Activated CD4-positive, alpha-beta T cell treated with anti-CD3 and anti-CD28 coated beads, Interleukin-2, amount 50 U/mL, for 24 hours (primary cell): ENCODE measurements at regions not wholly inside any gene's neighbourhood (a gene's known extent, or its start where the extent isn't known, plus 50 kb on each side); places are given as distances from the start of the nearest gene placed in this dataset.

Experiments used
- DNase-seq, 2 donors: peaks; one replicate each; pipeline ENCODE4 v3.0.0-alpha.2; 2020; ENCODE audit warnings: low read depth in 1 of 2, low spot score in 1 of 2

DNA sequence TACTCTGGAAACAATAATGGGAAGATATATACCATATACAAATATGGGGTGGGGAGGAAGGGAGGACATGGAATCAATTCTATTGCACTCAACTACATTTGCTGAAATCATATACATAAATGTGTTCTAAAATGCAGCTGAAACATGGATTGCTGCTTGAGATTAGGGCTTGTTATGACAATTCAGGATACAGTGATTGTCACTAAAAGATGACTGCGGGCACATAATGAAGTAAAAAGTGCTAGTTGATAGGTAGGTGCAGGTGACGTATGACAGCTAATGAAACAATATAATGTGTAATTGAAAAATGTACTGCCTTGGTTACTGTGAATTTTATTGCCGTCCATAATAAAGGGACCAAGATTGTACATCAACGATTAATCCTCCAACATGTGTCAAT, 1062.1 kb upstream of the FANCL start:
- no peak for DNase-seq

DNA sequence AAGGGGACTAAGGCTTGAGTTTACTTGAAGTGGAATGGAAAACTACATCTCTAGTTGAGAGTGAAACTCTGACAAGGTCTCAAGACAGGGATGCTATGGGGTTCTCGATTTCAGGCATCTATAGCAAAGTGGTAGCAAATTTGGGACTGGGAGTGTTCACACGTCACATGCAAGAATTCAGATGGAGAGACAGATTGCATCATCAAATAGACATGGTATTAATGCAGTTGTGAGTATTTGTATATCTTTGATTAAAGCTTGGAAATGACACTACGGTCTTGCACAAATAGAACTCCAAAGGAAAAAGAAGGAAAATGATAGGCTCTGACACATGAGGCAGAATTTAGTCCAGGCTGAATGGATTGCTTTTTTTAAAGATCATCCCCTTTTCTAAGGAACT, 1061.6 kb upstream of the FANCL start:
- DNase-seq, result no peak

DNA sequence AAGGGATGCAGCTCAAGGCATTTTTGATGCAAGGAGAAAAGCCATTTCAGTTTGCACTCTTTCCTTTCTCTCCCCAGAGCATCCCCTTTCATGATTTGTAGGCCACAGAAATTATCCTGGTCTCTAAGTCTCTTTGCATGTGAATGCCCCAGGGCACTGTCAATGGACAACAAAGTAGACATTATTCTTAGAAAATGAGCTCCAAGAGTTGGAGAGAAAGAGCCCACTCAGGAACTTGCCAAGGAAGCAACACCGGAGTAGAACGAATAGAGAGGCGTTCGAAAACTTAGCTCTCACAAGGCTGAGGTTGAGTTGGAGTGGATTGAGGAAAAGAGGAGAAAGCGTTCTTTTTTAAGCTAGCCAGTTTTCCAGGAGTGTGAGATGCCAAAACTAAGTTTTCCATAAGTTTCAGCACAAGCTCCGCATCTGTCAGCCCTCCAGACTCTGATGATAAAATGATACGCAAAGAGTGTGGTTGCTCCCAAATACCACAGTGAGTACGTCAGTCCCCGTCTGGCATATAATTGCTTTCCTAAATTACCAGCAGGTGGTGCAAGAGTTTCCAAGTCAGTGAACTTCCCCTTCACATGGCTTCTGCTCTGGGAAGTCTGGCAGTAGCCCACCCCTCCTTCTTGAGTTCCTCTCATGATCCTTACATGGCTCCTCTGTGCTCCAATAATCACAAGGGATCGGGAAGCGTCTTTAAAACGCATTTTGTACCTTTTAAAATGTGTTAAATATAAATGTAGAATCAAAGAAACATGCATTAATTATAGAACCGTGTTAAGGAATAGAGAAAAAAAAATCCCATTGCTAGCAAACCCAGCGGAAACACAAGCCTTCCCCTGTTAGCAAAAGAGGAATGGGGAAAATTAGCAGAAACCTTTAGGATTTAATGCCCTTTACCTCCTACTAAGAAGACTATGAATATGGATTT, 1060.6 kb upstream of the FANCL start:
- peak in 1 of 2 donors; percentile 4 for DNase-seq

GRCh38 chr2:59297816-59298215, 1056.7 kb upstream of the FANCL start:
- no peak for DNase-seq

GRCh38 chr2:59296279-59296678, 1055.2 kb upstream of the FANCL start:
- DNase-seq, result no peak

DNA sequence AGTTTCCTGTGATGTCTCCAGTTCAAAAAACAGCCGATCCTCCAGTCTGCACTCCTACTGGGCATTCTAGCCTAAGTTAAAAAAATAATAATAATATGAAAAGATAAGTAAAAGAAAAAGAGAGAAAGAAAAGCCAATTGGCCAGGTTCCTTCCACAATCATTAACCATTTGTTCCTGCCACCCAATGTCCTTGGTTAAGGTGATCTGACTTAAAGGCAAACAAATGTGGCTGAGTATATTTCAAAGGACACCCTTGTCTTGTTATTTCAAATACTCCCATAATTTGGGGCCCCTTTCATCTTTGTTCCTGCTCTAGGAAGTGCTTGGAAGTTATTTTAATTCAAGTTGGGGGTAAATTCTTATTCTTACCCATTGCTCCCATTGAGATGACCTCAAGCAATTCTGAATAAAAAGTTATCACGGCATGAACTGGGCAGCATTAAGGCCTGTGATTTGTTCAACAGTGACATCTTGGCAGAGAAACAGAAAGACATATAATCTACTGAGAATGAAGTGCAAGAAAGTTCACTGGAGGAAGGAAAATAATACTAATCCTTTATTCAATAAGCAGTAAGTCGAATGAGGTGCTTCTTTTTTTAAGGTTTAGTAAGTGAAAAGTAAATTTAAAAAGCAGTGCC, 1054.5 kb upstream of the FANCL start:
- no peak for DNase-seq

DNA sequence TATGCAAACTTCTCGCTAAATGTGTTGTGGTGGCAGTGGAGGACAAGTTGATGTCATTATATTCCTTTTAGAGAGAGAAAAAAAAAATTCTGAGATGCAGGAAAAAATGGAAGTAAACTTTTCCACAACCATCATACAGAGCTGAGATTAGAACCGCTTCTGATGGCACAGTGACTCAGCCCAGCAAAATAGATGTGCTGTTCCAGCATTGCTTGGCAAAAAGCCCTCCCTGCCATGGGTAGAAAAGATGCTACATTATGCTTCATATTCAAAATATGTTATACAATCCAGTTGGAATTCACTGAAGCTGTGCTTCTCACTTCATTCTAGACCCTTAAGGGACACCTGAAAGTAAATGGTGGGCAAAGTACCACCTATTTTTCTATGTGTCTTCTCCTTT, 1047.6 kb upstream of the FANCL start:
- DNase-seq, result no peak

- no peak for DNase-seq
Measured at GRCh38 chr2:59282374-59283057, 1041.4 kb upstream of the FANCL start.

DNA sequence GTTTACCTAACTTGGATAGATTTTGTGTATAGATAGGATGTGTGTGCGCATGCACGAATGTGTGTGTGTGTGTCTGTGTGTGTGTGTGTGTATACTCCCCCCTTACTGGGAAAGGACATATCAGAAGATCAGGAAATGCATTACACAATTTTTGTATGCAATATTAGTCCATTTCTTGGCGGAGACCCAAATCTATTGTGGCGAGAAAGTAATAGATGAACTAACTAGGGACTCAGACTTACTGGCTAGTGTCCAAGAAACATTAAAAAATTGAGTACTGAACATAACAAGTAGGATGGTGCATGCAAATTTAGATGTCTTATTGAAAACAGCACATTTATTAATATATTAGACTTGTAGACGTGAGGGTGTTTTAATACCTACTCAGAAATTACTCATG, 1036.5 kb upstream of the FANCL start:
- no peak for DNase-seq

DNA sequence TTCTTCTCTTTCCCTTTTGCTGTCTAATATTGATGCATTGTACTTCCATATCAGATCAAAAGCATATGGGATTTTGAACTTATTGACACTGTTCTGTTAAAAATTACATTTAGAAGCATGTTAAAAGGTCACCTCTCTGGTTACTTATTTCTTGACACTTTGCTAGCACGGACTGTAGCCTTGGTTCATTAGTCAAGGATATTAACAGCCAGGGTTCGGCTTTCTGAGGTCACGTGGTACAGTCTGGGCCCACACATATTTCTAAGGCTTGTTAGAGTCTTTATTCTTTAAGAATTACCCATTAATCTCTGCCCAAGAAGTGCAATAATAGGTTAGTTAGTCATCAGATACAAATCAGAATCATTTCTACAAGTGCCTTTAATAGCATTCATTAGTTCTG, 1035.8 kb upstream of the FANCL start:
- no peak for DNase-seq

GRCh38 chr2:59276033-59276432, 1034.9 kb upstream of the FANCL start:
- no peak for DNase-seq

GRCh38 chr2:59266453-59266852, 1025.3 kb upstream of the FANCL start:
- no peak for DNase-seq

- no peak for DNase-seq
Measured at GRCh38 chr2:59259913-59260312, 1018.8 kb upstream of the FANCL start.

GRCh38 chr2:59256290-59256689, 1015.2 kb upstream of the FANCL start:
- no peak for DNase-seq

GRCh38 chr2:59254279-59254678, 1013.2 kb upstream of the FANCL start:
- no peak for DNase-seq

GRCh38 chr2:59250307-59250677, 1009.2 kb upstream of the FANCL start:
- DNase-seq, result no peak

- no peak for DNase-seq
Measured at GRCh38 chr2:59249441-59250306, 1008.5 kb upstream of the FANCL start.

DNA sequence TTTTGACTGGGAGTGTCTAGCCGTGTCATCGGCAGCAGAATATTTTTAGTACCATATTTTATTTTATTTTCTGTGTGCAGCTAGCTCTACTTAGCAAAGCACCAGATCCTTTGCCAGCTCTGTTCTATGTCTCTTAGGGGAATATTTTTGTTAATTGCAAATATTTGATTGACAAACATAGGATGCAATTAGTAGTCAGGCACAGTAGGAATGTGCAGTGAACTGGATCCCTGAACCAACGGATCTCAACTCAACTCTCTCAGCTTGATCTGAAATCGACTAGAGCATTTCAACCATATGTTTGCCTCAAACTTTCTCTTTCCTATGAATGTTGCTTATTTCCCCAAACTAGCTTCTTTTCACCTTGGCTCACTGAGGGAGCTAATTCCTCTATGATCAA, 998.0 kb upstream of the FANCL start:
- no peak for DNase-seq

DNA sequence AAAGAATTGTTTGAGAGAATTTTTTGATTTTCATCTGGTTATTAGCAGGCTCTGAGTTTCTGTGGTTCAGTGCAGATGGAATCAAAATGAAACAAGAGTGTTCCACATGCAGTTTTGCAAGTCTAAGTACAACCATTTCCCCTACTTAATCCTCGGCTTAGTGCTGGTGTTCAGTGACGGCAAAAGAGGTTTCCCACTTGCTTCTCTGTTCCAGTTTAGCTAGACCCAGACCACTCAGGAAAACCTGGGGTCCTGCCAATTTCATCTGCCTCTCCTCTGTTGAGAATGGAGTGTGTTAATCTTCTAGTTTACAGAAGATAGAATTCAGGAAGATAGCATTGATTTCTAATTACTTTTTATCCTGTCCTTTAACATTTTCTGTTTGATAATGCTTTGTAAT, 996.2 kb upstream of the FANCL start:
- DNase-seq, result no peak

DNA sequence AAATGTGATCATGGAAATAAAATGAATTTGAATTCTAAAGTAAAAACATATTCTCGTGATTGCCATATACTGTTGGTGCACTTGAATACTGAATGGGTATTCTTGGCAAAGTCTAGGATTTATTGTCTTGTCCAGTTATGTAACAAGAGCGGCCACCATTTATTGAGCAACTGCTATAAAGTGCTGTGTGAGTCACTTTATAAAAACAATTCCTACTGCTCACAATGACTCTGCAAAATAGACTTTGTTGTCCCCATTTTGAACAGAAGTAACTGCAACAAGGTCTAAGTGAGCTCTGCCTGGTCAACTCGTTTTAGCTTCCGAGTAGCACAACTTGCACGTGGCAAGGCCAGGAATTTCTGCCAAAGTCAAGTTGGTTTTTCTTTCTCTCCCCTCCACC, 995.6 kb upstream of the FANCL start:
- no peak for DNase-seq

- no peak for DNase-seq
Measured at GRCh38 chr2:59233920-59234319, 992.8 kb upstream of the FANCL start.
